HG03342 (cell line): ENCODE measurements at regions not wholly inside any gene's neighbourhood (a gene's known extent, or its start where the extent isn't known, plus 50 kb on each side); places are given as distances from the start of the nearest gene placed in this dataset.
A peak's percentile ranks its signal among the peaks of the same experiment; 100 is the strongest.

Source experiments
- ATAC-seq: cut with Tn5 transposase; IDR thresholded peaks from one replicate; pipeline ENCODE4 v1.9.1; 2021; ENCODE audit warnings: mild to moderate bottlenecking, moderate library complexity; ENCODE audit not compliant: unreplicated experiment

DNA sequence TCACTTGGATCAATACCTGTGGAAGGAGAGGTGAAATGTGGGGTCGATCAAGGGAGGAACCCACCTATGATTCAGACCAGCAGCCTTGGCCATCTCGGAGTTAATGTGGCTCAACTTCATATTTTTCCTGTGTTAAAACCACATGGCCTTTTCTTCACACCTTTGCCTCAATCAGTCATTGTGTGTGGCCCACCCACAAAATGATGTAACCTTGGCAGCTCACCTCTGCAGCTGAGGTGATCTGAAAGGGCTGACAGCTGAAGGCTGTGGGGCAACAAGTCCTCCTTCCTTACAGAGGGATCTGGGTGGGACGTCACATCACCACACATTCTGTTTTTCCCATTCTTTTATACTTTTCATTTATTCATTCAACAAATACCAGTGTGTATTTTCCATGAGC is 357.1 kb upstream of the HSF2 start:
- ATAC-seq: no peak

GRCh38 chr6:122042960-122043735 is 356.3 kb upstream of the HSF2 start:
- no peak for ATAC-seq

GRCh38 chr6:122048570-122048969 is 350.9 kb upstream of the HSF2 start:
- no peak for ATAC-seq

DNA sequence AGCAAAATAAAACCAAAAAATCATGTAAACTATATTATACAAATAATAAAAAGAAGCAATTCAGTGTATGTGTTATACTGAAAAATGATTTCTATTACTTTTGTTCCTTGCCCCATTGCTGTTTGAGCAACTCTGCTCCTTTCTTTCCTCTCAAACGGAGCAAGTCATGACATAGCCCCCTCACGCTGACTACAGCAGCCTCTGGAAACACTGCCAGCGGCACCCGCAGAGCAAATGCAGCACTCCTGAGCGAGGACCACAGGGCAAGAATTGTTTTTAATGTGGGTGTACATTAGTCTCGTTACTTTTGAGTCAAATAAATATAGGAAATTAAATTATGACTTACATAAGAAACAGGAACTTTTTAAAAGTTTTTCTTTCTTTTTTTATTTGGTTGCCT is 350.1 kb upstream of the HSF2 start:
- no peak for ATAC-seq

DNA sequence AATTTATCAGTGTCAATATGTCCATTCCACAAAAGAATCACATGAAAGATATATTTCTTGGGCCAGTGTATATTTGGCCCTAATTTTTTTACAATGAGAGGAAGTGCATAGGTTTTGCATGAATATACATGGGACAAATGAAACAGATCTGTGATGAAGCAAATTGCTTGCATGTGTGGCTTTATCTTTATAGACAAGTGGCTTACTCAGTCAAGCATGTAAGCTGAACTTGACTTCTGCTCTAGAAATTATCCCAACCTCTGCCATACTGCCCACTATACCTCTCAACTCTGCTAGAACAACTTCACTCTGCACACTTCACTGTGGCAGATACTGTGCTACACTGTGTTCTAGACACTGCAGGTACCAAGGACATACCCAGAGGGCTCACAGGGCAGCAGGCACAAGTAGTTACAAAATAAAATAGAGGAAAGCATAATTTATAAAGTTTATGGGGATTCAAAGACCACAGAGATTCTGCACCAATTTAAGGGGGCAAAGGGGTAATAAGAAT is 349.2 kb upstream of the HSF2 start:
- no peak for ATAC-seq

- no peak for ATAC-seq
These were observed 347.0 kb upstream of the HSF2 start for GRCh38 chr6:122052346-122052900.

- no peak for ATAC-seq
These were observed 339.5 kb upstream of the HSF2 start for GRCh38 chr6:122059918-122060317.

GRCh38 chr6:122061855-122062254 is 337.6 kb upstream of the HSF2 start:
- ATAC-seq: no peak

- ATAC-seq: no peak
These were observed 336.4 kb upstream of the HSF2 start for GRCh38 chr6:122063076-122063475.

GRCh38 chr6:122063761-122064160 is 335.7 kb upstream of the HSF2 start:
- no peak for ATAC-seq

DNA sequence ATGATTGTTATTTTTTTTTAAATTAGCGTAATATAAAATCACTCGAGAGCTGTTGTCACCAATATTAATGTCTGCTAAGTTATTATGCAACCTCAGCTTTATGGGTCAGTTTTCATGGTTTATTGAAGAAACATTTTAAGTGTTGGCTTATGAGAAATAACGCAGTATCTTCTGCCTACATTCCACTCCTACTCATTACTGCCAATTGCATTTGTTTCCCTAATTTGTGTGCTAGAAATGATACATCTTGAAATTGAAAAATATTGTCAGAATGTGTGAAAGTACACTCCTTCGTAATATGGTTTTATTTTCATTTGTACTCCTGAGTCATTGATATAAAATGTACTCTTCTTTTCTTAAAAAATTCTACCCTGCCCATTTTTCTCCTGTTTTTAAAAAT is 333.3 kb upstream of the HSF2 start:
- ATAC-seq: no peak

- no peak for ATAC-seq
These were observed 331.1 kb upstream of the HSF2 start for GRCh38 chr6:122068291-122068769.

DNA sequence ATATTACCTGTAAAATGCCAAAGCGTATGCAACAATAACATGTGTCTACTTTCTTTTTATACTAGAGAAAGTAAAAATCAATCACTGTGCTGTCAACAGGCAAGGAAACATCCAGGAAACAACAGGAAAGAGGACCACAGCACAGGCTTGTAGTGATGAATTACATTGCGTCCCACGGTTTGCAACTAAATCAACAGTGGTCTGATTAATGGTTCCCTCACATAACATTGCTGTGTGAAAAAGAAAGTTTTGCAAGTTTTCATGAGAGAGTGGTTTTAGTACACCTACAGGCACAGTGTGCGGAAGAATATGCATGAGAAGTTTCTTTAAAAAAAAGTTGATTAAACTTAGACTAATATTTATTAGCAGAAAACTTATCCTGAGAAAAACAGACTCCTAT is 329.5 kb upstream of the HSF2 start:
- ATAC-seq: no peak

DNA sequence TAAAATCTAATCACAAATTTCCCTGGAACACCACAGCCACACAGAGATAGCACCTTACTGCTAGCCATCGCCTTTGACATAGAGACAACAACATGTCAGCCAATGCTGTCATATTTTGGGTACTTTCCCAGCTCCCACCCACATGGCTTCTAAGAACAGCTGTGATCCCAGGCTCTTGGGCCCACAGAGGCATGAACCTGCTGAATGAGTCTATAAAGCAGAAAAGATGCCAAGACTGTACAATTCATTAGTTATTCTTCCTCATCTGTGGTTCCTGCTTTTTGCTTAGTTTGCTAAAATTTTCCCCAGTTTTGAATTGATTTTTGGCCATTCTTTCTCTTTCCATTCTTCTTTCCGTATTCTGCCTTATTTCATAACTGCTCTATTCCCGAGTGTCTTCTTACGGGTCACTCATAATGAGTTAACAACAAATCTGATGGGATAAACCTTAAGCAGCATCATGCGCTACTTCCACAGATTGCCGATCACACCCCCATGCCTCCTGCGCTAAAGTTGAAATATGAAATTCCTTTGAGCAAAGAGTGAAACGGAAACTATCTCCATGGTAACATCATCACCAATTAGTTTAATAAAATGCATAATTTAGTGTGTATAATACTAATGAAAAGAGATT is 327.3 kb upstream of the HSF2 start:
- ATAC-seq: no peak

GRCh38 chr6:122075084-122075838 is 324.2 kb upstream of the HSF2 start:
- ATAC-seq: no peak

DNA sequence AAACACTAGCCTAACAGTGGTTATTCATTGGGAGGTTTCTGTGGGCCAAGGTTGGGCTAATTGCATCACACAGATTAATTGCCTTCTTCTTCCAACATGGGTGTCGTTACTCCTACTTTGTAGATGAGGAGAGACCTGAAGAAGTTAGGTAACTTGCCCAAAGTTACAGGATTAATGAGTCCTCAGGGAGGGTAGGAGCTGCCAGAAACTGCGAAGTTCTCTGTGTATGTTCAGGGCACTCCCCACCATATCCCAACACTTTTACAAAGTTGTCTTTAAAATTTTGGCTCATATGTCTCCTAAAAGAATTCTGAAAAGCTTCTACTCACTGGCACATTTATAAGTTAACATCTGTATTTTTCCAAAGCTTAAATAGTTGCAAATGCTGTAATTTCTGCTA is 323.5 kb upstream of the HSF2 start:
- no peak for ATAC-seq

DNA sequence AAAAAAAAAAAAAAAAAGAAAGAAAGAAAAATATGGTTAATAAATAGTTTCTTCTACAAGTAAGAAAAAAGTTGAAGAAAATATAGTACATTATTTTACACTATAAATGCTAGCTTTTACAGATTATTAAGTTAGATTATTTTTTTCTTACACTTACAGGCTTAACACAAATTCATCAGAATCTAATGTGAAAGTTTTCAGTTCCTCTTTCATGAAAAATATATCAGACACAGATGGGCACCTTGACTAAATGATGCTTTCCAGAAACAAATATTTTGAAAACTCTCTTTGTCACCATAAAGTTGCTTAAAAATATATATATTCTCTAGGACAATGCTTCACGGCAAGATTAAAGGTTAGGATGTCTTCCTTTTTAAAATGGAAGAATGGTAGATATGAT is 321.8 kb upstream of the HSF2 start:
- ATAC-seq: peak; percentile 39

GRCh38 chr6:122078481-122078880 is 321.0 kb upstream of the HSF2 start:
- no peak for ATAC-seq

- ATAC-seq: no peak
These were observed 319.5 kb upstream of the HSF2 start for GRCh38 chr6:122079916-122080315.

- ATAC-seq: no peak
These were observed 317.5 kb upstream of the HSF2 start for GRCh38 chr6:122081921-122082320.

- ATAC-seq: no peak
These were observed 317.1 kb upstream of the HSF2 start for GRCh38 chr6:122082370-122082769.
